ENCODE measurements at regions not wholly inside any gene's neighbourhood (a gene's known extent, or its start where the extent isn't known, plus 50 kb on each side); places are given as distances from the start of the nearest gene placed in this dataset.

DNA sequence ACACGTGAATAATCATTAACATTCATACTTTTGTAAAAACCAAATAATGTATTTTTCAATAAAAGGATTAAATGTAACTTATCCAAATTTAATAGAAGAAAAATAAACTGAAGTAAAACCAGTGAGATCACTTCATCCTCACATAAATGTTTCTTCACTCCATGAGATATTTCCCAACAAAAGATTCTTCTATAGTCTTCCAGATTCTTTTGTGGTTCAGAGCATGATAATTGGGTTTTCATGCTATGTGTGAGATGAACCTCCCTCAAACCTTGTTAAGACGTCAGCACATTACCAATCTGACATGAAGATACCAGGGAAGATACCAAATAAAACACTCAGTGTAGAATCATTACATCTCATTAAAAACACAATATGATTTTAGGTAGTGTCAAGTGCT lies 62.9 kb upstream of the OXGR1 start:
- DNase-seq: no peak

DNA sequence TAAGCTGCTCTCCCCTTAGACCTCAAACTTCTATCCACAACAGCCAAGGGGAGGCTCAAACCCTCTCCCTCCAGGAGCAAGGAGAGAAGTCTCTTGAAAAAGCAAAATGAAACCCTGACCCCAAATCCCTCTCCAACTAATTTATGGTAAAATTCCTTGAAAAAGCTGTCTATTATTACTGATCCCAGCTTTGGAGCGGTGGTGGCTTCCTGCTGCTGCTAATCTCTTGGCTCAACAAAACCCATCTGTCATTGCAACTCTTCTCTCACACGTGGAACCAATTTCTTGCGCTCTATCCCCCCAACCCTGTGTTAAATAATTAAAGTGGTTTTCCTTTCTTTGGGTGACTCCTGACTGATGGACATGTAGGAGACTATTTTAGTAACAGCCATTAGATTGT lies 64.1 kb upstream of the OXGR1 start:
- no peak for DNase-seq

- no peak for DNase-seq
These were observed 64.7 kb upstream of the OXGR1 start for GRCh38 chr13:97058926-97059325.

DNA sequence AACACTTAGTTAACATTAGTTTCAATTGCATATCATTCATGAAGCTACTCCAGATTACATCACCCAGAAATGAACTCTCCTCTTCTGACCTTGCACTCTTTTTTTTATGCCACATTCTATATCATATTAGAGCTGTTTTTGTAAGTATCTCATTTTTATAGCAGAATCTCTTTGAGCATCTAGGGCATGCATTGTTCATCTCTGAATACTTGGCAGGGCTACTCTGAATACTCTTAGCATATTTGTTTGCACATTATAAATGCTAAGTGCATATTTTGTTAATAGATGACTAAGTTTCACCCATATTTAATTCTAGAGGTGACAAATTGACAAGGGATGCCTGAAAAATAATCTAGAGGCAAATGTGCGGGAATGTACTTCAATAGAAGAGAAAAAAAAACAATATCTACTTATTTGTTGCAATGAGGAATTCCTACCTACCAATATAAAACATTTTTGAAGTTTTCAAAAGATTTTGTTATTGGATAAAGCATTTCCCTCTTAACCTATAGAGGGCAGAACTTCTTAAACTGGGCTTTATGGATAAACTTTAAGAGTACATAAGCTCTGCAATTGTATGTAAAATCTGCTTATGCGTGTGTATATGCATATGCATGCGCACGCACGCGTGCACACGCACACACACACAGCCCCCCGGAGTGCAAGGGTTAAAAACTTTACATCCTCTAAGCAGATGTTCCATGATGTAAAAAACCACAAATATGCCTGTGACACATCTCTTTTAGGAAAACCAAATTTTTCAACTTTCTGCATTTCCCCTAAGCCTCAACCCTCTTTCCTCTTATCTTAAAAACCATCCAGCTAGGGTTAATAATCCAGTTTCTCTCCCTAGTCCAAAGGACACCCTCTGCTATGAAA lies 73.0 kb upstream of the OXGR1 start:
- DNase-seq: no peak

DNA sequence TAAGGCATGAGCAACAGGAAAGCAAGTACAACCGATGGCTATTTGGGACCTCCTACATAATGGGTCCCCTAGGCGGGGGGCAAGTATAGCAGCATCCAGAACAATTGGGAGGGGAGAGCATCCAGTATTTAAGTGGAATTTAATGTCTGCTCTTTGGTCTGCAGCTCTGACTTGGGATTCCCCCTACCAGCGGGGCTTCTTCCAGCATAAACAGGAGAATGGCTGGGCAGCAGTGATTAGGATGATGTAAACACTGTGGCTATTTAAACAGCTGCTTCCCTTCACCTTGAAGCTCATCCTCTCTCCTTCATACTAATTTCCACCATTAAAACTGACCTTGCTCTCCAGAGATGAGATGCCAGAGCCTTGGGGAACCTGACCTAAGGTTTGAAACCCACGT lies 73.9 kb upstream of the OXGR1 start:
- DNase-seq: no peak

DNA sequence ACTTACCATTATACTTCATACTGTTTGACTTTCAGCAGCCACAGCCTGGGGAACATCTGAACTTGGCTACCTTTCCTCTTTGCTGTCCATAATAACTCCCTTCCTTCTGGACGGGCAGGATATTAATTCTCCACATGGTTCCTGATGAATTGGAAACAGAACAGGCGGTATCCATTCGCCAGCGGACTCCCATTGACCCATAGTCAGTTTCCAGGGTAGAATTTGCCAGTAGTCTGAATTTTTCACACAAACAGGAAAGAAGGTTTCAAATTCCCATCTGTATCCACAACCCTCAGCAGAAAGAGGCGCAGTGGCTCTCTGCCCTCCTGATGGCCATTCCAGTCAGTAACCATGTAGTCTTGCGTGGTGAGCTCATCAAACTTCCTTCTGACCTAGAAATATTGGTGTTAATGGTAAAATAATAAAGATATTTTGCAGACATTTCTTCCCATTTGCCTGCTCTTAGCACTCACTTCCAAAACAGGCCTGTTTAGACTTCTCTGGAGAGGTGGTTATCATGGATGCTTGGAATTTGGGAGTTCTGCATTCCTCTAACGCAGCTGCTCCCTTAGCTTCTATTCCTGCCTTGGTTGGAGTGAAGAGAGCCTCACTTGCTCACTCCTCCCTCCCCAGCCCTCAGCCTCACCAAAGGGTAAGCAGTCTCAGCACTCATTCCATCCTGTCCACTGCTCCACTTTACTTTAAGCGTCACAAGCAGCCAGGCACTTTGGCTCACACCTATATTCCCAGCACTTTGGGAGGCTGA lies 75.0 kb upstream of the OXGR1 start:
- DNase-seq: no peak

- no peak for DNase-seq
These were observed 78.0 kb upstream of the OXGR1 start for GRCh38 chr13:97072297-97072696.

- DNase-seq: no peak
These were observed 80.3 kb upstream of the OXGR1 start for GRCh38 chr13:97074618-97075017.

GRCh38 chr13:97076898-97077297 lies 82.6 kb upstream of the OXGR1 start:
- no peak for DNase-seq

DNA sequence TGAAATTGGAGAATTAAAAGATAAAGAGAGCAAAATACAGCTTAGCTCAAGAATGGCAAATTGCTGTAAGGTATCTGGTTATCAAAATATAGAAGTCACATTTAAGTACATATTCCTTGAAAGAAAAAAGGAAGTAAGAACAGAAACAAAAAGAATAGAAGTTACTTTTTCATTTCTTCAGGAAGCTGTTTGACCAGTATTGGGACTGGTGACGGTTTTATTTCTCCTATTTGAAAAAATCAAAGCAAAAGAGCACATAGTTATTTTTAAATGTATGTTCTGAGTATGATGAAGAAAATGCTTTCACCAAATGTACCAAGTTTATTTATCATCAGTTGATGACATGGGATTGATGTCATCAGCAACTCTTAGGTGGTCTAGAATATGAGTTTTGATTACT lies 83.1 kb upstream of the OXGR1 start:
- no peak for DNase-seq

GRCh38 chr13:97079726-97080125 lies 85.5 kb upstream of the OXGR1 start:
- no peak for DNase-seq

GRCh38 chr13:97082461-97083207 lies 88.4 kb upstream of the OXGR1 start:
- no peak for DNase-seq

- no peak for DNase-seq
These were observed 96.9 kb upstream of the OXGR1 start for GRCh38 chr13:97091196-97091595.

DNA sequence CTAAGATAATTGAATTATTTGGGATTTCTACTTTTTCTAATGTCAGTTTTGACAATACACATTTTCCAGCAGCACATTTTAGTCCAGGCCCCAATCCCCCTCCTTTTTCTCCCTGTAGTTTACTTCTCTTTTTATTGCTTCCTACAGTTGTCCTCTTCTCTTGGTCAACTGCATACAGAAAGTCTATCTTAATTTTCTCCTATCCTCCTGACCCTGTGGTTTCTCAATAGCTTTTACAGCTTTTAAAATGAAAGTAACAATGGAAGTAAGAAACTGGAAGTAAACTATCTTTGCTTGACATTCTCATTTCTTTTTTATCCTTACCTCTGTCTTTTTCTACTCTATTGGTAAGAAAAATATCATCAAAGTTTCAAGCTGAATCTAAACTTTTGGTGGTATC lies 106.5 kb upstream of the OXGR1 start:
- DNase-seq: no peak

- DNase-seq: no peak
These were observed 107.8 kb upstream of the OXGR1 start for GRCh38 chr13:97101912-97102708.

DNA sequence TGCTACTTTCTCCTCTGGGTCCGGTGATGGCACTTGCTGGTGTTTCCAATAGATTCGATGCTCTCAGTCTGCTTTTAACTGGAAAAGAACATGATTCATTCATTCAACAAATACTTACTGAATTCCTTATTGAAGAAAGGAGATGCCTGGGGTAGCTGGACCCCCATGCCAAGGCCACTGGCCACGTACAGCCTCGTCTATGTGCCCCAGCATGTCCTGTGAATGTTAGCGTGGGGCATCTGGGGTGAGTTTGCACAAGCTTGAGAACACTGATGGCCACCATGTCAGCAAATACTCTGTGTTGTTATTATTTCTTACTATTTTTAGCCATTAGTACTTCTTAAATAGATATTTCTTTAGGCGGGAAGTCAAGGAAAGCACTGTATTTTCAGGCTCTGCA lies 112.0 kb upstream of the OXGR1 start:
- DNase-seq: no peak

GRCh38 chr13:97107815-97108529 lies 113.7 kb upstream of the OXGR1 start:
- DNase-seq: no peak

DNA sequence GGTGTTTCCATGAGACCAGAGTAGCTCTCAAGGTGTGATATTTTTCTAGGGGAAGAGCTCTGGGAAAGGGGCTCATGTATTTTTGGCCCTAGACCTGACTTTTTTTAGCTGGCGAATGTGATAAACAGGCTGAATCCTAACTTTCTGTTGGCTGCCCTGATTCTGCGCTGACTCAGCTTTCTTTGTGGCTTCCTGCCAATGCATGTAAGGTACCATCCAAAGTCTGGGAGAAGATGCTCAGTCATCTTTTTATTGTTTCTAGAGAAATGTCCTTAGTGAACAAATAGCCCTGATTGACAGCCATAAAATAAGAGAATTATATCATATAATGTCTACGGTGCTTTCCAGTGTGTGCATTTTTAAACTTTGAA lies 113.6 kb upstream of the MBNL2 start:
- no peak for DNase-seq

DNA sequence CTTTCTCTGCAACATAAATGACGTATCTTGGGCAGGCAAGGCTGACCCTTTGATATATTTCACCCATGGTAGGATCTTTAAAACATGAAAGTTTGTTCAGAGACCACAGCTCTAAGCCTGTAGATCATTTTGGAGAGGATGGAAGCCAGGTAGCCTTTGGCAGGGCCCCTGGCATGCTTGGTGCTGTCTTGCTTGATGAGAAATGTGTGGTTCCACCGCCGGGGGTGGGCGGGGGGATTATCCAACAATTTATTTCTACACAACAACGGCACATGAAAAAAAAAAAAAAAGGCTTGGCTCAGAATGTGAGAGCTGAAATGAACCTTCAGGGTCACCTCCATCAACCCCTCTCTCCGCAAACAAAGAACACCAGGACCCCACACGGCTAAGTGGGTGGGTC lies 112.9 kb upstream of the MBNL2 start:
- no peak for DNase-seq

DNA sequence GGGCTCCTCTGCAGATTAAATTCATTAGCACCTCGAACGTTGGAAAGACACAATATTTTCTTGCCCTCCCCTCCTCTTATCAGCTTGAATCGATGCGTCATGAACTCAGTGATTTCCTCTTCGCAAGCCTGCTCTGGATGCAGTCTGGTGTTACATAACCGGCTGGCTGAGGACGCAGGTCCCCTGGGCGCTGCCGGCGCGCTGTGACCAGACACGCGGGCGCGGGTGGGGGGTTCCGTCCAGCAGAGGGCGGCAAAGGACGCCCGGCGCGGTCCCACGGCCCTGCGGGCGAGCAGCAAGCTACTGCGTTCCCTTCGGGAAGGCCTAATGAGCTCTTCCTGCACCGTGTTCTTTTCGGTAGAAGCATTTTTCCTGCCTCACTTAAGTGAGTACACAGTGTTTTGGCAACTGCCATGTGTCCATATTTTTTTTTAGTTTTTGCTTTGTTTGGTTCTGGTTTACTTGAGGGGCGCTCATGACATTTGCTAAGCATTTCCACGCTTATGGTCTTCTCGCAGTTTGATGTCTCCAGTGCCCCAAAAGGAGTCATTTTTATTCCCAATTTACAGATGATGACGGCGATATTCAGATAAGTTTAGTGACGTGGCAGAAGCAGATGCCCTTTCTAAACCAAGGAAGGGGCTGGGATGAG lies 112.2 kb upstream of the MBNL2 start:
- DNase-seq: peak; percentile 77

DNA sequence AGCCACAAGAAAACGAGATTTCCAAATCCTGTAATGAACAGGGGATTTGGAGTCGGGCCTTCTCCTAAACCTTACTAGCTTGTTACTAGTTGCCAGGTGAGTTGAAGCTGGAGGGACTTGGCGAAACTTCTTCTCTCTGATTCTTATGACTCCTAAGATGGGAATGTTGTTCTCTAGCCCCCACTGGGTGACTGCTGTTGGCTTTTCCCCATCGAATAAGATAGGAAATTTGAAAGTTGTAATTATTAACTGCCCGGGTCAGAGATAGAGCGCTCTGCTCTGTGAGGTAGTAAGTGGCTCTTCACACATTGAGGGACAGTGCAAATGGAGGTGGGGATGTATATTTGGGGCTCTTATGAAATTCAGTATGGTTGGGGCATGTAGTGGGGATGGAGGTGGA lies 111.2 kb upstream of the MBNL2 start:
- DNase-seq: no peak

DNA sequence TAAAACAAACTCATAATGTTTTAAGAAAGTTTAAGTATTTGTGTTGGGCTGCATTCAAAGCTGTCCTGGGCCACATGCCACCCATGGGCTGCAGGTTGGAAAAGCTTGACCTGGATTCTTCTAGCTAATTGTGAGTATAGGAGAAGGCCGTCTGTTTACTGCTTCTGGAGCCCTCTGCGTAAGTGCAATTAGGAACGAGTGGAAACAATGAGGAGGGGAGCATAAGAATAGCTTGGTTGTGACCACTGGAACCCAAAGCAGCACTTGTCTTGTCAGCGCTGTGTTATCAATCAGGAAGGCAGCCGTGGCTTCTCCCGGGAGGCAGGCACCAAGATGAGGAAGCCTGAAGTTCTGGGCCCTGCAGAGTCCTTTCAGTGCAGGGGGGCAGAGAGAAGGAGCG lies 110.4 kb upstream of the MBNL2 start:
- no peak for DNase-seq
